ENCODE measurements at regions not wholly inside any gene's neighbourhood (a gene's known extent, or its start where the extent isn't known, plus 50 kb on each side); places are given as distances from the start of the nearest gene placed in this dataset.
"Not testable (repeated sequence)": the region's sequence is repeated elsewhere in the genome, so short reads cannot be mapped to it uniquely, and the experiment has no call there.

DNA sequence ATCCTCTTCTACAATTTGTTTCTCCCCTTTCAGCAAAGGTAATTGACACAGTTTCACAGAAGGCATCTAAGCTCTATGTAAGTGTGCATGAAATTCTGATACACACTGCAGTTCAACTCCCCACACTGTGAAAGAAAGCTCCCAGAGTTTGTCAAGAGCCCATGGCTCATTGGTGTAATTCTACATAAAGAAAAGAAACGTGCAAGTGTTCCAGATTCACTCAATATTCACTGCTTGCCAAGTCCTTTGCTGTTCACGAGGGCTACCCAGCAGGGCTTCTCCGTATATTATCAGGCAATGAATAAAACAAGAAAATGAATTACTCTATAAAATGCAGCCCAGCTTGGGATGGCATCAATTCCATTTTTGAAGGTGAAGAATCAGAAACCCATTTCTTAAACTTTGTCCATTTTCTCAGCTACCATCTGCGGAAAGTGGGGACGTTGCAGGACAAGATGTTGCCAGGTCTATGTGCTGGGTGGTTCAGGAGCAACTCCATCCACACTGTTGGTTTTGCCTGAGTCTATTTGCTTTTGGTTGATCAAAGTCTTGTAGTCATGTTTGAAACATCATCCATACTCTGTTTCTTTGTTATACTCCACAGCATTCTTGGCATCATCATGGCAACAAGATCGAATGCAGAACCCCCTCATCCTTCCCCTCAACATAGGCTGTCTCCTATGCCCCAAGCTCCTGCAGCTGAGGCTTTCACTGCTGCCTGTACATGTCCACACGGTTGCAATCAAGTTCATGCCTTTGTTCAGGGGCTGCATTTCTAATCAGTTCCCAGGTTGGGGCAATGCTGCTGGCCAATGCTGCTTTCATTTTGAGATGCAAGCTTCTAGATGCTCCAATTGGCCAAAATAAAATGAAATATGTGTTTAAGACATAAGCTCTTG is 301.8 kb downstream of the MED10 start:
- no peaks in the 10 kb centered on the region for H3K36me3 ChIP-seq (ENCODE audit: insufficient read depth, low read length)
- H3K9me3 ChIP-seq (ENCODE audit: control insufficient read depth, insufficient read depth, low read length): no peaks in the 10 kb centered on the region; the same call in 1 of the 2 replicates
- H3K4me1 ChIP-seq (ENCODE audit: insufficient read depth, low read length): no peaks in the 10 kb centered on the region
- H3K9ac ChIP-seq (ENCODE audit: low read depth, low read length): no peak overlapping the region

DNA sequence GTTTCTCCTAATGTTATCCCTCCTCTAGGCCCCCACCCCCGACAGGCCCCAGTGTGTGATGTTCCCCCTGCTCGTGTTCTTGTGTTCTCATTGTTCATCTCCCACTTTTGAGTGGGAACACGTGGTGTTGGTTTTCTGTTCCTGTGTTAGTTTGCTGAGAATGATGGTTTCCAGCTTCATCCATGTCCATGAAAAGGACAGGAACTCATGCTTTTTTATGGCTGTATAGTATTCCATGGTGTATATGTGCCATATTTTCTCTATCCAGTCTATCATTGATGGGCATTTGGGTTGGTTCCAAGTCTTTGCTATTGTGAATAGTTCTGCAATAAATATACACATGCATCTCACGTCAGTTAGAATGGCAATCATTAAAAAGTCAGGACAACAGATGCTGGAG is 305.9 kb downstream of the MED10 start:
- H3K9ac ChIP-seq (ENCODE audit: low read depth, low read length); H3K36me3 ChIP-seq (ENCODE audit: insufficient read depth, low read length); H3K9me3 ChIP-seq (ENCODE audit: control insufficient read depth, insufficient read depth, low read length); H3K4me1 ChIP-seq (ENCODE audit: insufficient read depth, low read length): not testable (repeated sequence)

DNA sequence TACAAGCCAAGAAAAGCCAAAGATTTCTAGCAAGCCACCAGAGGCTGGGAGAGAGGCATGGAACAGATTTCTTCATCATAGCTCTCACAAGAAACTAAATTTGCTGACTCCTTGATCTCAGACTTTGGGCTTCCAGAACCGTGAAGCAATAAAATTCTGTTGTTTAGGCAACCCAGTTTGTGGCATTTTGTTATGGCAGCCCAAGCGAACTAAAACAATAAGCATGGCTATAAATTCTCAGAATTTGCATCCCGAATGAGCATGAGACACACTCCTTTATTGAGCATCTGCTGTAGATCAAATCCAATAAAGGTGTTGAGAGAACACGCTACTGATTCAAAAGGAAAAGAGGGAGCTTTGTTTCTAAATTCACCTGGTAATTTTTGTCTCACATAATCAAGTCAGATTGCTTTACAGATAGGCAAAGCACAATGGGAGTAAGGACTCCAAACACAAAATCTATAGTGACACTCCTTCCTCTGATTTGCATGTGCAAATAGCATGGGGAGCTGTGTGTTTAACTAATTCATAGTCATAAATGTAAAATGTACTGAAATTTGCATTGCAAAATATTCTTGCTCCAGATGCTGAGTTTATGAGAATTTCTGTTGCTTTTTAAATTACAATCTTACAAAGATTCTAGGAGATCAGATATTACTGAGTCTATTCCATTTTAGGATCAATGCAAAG is 308.7 kb downstream of the MED10 start:
- no peak overlapping the region for H3K9ac ChIP-seq (ENCODE audit: low read depth, low read length)
- no peaks in the 10 kb centered on the region for H3K4me1 ChIP-seq (ENCODE audit: insufficient read depth, low read length)
- no peaks in the 10 kb centered on the region for H3K36me3 ChIP-seq (ENCODE audit: insufficient read depth, low read length)
- no peaks in the 10 kb centered on the region; the same call in 1 of the 2 replicates for H3K9me3 ChIP-seq (ENCODE audit: control insufficient read depth, insufficient read depth, low read length)

DNA sequence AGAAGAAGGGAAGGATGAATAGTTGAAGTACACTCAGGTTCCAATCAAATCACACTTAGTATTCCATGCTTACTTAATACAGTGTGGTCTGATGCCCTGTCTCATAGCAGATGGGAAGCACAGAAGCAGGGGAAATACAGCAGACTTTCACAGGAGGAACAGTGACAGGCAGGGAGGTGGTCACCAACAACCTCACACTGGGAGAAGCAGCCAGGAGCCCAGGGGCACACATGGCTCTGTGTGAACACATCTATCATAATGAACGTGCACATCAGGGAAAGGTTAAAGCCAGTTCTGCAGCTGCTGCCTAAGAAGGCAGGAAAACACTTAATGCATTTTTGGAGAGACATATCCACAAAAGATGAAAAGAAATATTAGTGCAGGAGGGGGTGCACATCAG is 312.3 kb downstream of the MED10 start:
- Histone ChIP-seq H3K4me1 (ENCODE audit: insufficient read depth, low read length) (no peaks in the 10 kb centered on the region), H3K9ac (ENCODE audit: low read depth, low read length) (no peak overlapping the region)

DNA sequence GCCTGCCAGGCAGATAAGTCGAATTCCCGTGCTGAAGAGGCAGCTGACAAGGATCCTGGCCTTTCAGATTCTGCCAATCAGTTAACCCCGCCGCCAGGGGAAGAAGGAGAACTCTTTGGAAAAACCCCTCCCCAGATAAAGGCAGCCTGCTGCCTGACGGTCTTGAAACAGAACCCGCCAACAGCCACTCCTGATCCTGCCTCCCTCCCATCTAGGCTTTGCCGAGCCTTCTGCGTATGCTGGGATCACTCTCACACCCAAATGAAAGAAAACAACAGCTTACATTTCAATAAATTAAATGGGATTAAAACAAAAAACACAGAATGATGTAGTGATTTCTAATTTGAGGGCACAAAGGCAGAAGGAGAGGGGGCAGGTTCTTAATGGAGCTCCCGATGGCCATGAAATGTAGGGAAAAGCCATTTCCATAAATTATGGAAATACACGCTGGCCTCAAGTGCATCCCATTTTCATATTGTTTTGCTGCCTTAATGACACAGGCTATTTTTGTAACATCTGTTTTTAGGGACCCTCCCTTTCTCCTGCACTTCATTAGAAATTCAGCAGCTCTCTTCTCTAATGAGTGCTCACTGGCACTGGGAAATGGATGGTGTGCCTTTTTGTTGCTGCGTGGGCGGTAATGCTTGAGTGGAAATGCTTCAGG is 319.1 kb downstream of the MED10 start:
- no peaks in the 10 kb centered on the region for H3K4me1 ChIP-seq (ENCODE audit: insufficient read depth, low read length)

More for the DNA sequence above, 312.3 kb downstream of the MED10 start:
- H3K36me3 ChIP-seq (ENCODE audit: insufficient read depth, low read length): no peaks in the 10 kb centered on the region
- H3K9me3 ChIP-seq (ENCODE audit: control insufficient read depth, insufficient read depth, low read length): no peaks in the 10 kb centered on the region

DNA sequence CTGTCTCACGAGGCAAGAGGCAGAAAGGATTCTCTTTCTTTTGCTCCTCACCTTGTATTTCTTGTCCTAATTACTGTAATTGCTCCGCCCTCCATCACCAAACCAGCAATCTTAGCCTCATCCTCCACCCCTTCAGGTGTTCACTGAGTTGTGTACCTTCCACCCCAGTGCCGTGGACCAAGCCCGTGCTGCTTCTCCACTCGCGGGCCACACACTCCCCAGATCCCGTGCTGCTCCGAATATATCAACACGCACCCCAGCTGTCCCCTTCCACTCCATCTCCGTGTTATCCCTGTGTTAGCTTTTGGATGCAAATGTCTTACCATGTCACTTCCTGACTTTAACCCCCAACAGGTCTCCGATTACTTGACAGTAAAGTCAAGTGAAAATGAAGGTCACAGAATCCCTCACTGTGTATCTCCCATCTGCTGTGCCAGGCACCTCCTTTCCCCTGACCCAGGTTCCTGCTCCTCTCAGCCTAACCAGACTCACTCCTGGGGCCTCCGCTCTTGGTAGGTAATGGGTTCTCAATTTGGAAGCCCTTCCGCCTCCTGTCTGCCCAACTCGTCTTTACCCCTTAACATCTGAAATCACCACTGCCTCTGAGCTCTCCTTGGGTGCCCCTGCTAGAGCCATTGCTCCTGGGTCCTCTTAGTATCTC is 320.2 kb downstream of the MED10 start:
- Histone ChIP-seq H3K9ac (ENCODE audit: low read depth, low read length) (no peak overlapping the region), H3K4me1 (ENCODE audit: insufficient read depth, low read length) (no peaks in the 10 kb centered on the region), H3K9me3 (ENCODE audit: control insufficient read depth, insufficient read depth, low read length) (no peaks in the 10 kb centered on the region), H3K36me3 (ENCODE audit: insufficient read depth, low read length) (no peaks in the 10 kb centered on the region)

More for the DNA sequence above, 319.1 kb downstream of the MED10 start:
- H3K36me3 ChIP-seq (ENCODE audit: insufficient read depth, low read length): no peaks in the 10 kb centered on the region
- H3K9me3 ChIP-seq (ENCODE audit: control insufficient read depth, insufficient read depth, low read length): no peaks in the 10 kb centered on the region
- H3K9ac ChIP-seq (ENCODE audit: low read depth, low read length): no peak overlapping the region

DNA sequence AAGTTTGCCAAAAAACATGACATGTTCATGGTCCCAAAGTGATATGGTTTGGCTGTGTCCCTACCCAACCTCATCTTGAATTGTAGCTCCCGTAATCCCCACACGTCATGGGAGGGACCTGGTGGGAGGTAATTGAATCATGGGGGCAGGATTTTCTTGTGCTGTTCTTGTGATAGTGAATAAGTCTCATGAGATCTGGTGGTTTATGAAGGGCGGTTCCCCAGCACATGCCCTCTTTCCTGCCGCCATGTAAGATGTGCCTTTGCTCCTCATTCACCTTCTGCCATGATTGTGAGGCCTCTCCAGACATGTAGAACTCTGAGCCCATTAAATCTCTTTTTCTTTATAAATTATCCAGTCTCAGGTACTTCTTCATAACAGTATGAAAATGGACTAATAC is 322.1 kb downstream of the MED10 start:
- Histone ChIP-seq H3K36me3 (ENCODE audit: insufficient read depth, low read length) (no peaks in the 10 kb centered on the region), H3K4me1 (ENCODE audit: insufficient read depth, low read length) (no peaks in the 10 kb centered on the region), H3K9ac (ENCODE audit: low read depth, low read length) (no peak overlapping the region), H3K9me3 (ENCODE audit: control insufficient read depth, insufficient read depth, low read length) (no peaks in the 10 kb centered on the region)

DNA sequence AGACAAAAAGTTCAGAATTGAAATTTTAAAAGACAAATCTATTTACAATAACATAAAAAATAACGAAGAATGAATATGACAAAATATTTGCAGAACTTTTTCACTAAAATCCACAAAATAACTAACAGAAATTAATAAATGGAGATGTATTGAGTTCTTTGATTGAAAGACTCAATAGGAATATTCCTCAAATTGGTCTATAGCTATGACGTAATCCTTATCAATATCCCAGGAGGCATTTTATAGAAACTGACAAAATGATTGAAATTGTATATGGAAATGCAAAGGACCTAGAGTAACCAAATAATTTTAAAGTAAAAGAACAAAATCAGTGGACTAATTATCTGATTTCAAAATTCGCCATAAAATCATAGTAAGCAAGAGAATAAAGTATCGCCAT is 328.7 kb downstream of the MED10 start:
- Histone ChIP-seq H3K4me1 (ENCODE audit: insufficient read depth, low read length) (no peaks in the 10 kb centered on the region), H3K9ac (ENCODE audit: low read depth, low read length) (no peak overlapping the region), H3K36me3 (ENCODE audit: insufficient read depth, low read length) (no peaks in the 10 kb centered on the region), H3K9me3 (ENCODE audit: control insufficient read depth, insufficient read depth, low read length) (no peaks in the 10 kb centered on the region)

DNA sequence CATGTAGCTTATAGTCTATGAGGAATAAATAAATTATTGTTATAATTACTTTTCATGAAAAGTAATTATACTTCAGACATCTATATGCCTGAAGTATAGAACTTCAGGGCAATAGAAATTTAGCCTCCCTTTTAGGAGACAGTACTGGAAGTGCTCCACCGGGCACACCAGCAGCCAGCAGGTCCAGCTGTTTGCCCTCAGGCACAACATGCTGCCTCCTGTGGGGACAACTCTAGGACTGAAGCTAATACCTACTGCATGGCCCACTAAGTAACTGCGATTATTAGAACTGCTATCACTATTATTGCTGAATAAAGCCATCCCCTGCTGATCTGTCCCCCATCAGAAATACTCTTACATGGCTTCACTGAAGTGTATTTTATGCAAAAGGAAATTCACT is 329.6 kb downstream of the MED10 start:
- Histone ChIP-seq H3K4me1 (ENCODE audit: insufficient read depth, low read length) (no peaks in the 10 kb centered on the region), H3K9ac (ENCODE audit: low read depth, low read length) (no peak overlapping the region)

DNA sequence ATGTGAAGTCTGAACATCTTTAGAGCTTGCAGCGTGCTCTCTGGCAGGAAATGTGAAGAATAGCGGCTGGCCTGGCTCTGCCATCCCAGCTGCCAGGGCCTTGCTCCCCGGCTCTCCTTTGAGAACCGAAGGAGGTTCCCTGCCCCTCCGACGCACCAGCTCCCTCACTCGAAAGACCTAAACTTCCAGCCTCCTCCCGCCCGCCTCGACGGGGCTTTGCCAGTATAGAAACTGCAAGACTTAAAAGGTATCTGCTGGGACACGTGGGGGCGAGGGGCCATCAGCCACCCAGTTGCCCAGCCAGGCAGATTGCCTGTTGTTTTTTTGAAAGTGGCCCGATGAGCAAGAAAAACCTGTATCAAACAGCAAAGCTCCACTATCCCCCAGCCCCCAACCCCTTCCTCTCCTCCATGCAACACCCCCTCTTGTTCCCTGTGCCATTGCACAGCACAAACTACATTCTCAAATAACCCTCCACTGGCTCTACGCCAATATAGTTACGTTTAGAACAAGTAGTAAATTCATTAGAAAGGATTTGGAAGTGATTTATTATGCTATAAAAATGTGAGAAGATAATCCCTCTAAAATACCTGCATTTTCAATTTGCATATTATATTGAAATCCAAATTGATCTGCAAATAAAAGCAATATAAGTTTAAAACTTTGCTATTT is 331.9 kb downstream of the MED10 start:
- Histone ChIP-seq H3K9me3 (ENCODE audit: control insufficient read depth, insufficient read depth, low read length) (no peaks in the 10 kb centered on the region), H3K4me1 (ENCODE audit: insufficient read depth, low read length) (no peaks in the 10 kb centered on the region), H3K9ac (ENCODE audit: low read depth, low read length) (no peak overlapping the region), H3K36me3 (ENCODE audit: insufficient read depth, low read length) (no peaks in the 10 kb centered on the region)

More for the DNA sequence above, 329.6 kb downstream of the MED10 start:
- Histone ChIP-seq H3K9me3 (ENCODE audit: control insufficient read depth, insufficient read depth, low read length) (no peaks in the 10 kb centered on the region), H3K36me3 (ENCODE audit: insufficient read depth, low read length) (no peaks in the 10 kb centered on the region)

DNA sequence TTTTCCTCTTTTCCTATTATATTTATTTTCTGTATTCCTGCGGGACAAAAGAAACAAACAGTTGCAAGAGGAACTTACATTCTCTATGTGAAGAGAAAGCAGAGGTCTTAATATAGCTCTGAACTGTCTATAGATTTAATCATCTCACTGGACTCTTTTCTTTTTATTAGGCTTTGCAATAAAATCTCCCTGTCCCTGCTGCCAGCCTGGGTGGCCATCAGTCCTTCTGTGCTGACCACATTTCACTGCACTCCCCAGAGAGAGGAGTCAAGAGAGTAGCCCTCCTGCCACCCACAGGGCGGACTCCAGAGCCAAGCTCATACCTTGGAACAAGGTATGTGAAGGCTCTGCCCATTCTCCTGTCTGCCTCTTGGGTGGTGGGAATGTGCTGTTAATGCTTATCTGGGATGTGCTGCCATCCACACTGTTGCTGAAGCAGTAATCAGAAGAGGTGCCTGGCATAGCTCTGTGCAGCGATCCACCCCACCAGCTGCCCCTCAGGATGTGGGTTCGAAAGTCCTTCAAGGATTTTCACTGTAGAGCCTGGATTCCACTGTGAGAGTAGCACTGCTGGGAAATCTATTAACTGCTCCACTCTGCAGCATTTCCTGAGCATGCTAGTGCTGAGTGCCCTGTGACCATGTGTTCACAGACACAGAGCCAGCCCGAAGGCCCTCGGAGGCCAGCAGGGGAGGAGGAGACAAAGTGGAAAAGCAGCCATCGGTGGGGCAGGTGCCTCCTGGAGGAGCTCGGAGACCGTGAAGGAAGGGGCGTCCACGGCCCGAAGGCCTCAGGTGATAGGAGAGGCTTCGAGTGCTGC is 334.6 kb downstream of the MED10 start:
- H3K9me3 ChIP-seq (ENCODE audit: control insufficient read depth, insufficient read depth, low read length): no peaks in the 10 kb centered on the region
- H3K4me1 ChIP-seq (ENCODE audit: insufficient read depth, low read length): no peaks in the 10 kb centered on the region
- no peak overlapping the region for H3K9ac ChIP-seq (ENCODE audit: low read depth, low read length)
- no peaks in the 10 kb centered on the region for H3K36me3 ChIP-seq (ENCODE audit: insufficient read depth, low read length)

DNA sequence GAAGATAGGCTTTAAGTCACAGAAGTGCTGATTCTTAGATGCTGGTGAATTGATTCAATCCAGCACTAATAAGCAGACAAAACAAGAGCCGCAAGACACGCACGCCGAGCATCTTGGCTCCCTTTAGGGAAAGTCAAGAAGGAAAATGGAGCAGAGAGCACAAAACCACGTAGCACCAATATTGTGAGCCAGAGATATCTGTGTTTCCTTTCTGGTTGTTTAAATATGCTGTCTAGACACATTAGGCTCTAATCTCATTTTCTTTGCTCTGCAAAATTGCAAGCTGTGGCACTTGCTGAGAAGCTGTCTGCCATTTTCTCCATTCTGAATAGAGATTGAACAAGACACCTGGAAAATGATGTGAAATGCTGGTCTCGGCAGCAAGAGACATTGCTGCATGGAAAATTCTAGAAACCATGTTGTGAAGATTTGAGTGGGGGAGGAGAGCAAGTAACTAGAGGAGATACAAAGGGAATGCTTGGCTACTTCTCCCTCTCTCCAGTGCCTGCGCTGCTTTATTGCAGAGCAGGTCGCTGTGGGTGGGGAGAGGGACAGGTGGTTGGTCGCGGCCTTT is 336.3 kb downstream of the MED10 start:
- Histone ChIP-seq H3K9me3 (ENCODE audit: control insufficient read depth, insufficient read depth, low read length) (no peaks in the 10 kb centered on the region), H3K9ac (ENCODE audit: low read depth, low read length) (no peak overlapping the region), H3K4me1 (ENCODE audit: insufficient read depth, low read length) (no peaks in the 10 kb centered on the region), H3K36me3 (ENCODE audit: insufficient read depth, low read length) (no peaks in the 10 kb centered on the region)

DNA sequence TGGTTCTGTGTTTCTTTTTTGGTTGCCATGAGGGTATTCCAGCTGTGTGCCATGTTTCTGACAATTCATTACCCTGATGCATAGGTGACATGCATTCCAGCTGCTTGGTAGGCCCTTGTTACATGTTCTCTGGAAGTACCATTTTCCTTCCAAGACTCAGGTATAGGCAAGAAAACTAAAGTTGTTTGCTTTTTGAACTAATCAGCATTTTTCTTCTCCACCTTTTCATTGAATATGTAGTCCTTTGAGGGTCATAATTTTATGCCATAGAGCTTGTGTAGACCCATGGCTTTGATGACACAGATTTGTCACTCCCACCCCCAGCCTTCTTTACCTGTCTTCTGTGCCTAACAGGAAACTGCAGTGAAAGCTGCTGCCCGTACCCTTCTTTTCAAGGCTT is 339.2 kb downstream of the MED10 start:
- no peaks in the 10 kb centered on the region for H3K36me3 ChIP-seq (ENCODE audit: insufficient read depth, low read length)
- no peaks in the 10 kb centered on the region for H3K9me3 ChIP-seq (ENCODE audit: control insufficient read depth, insufficient read depth, low read length)
- H3K9ac ChIP-seq (ENCODE audit: low read depth, low read length): no peak overlapping the region
- no peaks in the 10 kb centered on the region for H3K4me1 ChIP-seq (ENCODE audit: insufficient read depth, low read length)
